ENCODE measurements at regions not wholly inside any gene's neighbourhood (a gene's known extent, or its start where the extent isn't known, plus 50 kb on each side); places are given as distances from the start of the nearest gene placed in this dataset.
"Not testable (repeated sequence)": the region's sequence is repeated elsewhere in the genome, so short reads cannot be mapped to it uniquely, and the experiment has no call there.

DNA sequence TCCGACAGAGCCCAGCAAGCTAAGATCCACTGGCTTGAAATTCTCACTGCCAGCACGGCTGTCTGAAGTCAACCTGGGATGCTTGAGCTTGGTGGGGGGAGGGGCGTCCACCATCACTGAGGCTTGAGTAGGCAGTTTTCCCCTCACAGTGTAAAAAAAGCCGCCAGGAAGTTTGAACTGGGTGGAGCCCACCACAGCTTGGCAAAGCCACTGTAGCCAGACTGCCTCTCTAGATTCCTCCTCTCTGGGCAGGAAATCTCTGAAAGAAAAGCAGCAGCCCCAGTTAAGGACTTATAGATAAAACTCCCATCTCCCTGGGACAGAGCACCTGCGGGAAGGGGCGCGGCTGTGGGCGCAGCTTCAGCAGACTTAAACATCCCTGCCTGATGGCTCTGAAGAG, 68.7 kb upstream of the LIPC start:
- DNase-seq = not testable (repeated sequence)

- DNase-seq = not testable (repeated sequence)
Observed at GRCh38 chr15:58363673-58364072, 68.1 kb upstream of the LIPC start.

GRCh38 chr15:58365098-58365497, 66.7 kb upstream of the LIPC start:
- DNase-seq = not testable (repeated sequence)

- DNase-seq = peak; percentile 46
Observed at GRCh38 chr15:58369261-58369701, 62.5 kb upstream of the LIPC start.

- no peak for DNase-seq
Observed at GRCh38 chr15:58369956-58370355, 61.8 kb upstream of the LIPC start.

GRCh38 chr15:58374147-58374546, 57.6 kb upstream of the LIPC start:
- no peak for DNase-seq

- no peak for DNase-seq
Observed at GRCh38 chr15:58377193-58377592, 54.6 kb upstream of the LIPC start.

DNA sequence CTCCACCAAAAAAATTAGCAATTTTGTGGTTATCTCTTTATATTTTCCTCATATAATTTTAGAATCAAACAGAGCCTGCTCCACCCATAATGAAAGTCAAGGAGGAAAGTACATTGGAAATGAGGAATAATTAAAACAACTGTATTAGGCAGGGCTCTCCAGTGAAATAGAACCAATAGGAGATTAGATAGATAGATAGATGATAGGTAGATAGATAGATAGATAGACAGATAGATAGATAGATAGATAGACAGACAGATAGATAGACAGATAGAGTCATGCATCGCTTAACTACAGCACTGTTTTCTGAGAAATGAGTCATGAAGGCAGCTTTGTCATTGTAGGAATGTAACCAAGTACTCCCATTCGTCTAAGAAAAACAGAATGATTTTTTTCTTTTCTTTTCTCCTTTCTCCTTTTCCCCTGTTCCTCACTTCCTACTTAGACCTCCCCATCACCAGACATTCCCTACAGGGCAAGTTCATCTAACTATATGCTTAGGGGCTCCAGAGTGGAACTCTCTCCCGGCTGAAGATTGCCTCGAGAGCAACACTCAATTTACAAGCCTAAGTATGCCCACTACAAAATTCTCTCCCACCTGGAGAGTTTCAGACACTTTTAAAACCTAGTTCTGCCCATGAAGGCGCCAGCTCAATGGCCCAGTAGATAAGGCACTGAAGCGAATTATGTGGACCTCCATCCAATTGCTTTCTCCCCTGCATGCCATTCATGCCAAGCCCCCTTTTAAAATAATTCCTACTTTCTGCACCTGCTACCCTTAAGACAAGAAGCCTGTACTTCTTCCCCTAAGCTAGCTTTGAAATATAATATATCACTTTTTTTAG, 53.3 kb upstream of the LIPC start:
- DNase-seq = no peak

- DNase-seq = not testable (repeated sequence)
Observed at GRCh38 chr15:58379454-58379853, 52.3 kb upstream of the LIPC start.

DNA sequence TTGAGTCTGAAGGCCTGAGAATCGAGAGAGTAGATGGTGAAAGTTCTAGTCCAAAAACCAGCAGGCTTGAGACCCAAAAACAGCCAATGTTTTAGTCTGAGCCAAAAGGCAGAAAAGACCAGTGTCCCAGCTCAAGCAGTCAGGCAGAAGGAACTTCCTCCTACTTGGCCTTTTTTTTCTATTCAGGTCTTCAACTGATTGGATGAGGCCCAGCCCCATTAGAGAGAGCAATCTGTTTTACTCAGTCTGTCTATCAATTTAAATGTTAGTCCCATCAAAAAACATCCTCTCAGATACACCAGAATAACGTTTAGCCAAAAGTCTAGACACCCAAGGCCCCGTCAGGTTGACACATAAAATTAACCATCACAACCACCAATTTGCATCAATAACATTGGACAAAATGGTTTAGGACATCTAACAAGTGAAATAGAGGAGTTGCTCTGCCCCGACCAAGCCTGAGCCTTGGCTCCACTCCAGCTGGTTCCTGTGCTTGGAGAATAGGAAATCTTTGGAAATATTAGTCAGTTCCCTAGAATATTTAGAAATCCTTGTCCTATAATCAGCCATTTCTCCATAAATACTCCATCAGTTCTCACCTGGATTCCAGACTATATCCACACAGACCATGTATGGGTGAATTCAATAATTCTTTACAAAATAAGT, 51.4 kb upstream of the LIPC start:
- no peak for DNase-seq

GRCh38 chr15:58381697-58382096, 50.1 kb upstream of the LIPC start:
- no peak for DNase-seq

Data from left hindlimb (tissue), 1 donor.